ENCODE measurements at regions not wholly inside any gene's neighbourhood (a gene's known extent, or its start where the extent isn't known, plus 50 kb on each side); places are given as distances from the start of the nearest gene placed in this dataset.

- TF ChIP-seq, protein P1, sequence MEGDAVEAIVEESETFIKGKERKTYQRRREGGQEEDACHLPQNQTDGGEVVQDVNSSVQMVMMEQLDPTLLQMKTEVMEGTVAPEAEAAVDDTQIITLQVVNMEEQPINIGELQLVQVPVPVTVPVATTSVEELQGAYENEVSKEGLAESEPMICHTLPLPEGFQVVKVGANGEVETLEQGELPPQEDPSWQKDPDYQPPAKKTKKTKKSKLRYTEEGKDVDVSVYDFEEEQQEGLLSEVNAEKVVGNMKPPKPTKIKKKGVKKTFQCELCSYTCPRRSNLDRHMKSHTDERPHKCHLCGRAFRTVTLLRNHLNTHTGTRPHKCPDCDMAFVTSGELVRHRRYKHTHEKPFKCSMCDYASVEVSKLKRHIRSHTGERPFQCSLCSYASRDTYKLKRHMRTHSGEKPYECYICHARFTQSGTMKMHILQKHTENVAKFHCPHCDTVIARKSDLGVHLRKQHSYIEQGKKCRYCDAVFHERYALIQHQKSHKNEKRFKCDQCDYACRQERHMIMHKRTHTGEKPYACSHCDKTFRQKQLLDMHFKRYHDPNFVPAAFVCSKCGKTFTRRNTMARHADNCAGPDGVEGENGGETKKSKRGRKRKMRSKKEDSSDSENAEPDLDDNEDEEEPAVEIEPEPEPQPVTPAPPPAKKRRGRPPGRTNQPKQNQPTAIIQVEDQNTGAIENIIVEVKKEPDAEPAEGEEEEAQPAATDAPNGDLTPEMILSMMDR (IDR thresholded peaks at IDR 0.05), result no peak
- no peak for TF ChIP-seq EZH2 (IDR thresholded peaks at IDR 0.05)
These were observed 431.7 kb downstream of the CDH26 start for GRCh38 chr20:60389882-60390281.
